ENCODE measurements at regions not wholly inside any gene's neighbourhood (a gene's known extent, or its start where the extent isn't known, plus 50 kb on each side); places are given as distances from the start of the nearest gene placed in this dataset.

DNA sequence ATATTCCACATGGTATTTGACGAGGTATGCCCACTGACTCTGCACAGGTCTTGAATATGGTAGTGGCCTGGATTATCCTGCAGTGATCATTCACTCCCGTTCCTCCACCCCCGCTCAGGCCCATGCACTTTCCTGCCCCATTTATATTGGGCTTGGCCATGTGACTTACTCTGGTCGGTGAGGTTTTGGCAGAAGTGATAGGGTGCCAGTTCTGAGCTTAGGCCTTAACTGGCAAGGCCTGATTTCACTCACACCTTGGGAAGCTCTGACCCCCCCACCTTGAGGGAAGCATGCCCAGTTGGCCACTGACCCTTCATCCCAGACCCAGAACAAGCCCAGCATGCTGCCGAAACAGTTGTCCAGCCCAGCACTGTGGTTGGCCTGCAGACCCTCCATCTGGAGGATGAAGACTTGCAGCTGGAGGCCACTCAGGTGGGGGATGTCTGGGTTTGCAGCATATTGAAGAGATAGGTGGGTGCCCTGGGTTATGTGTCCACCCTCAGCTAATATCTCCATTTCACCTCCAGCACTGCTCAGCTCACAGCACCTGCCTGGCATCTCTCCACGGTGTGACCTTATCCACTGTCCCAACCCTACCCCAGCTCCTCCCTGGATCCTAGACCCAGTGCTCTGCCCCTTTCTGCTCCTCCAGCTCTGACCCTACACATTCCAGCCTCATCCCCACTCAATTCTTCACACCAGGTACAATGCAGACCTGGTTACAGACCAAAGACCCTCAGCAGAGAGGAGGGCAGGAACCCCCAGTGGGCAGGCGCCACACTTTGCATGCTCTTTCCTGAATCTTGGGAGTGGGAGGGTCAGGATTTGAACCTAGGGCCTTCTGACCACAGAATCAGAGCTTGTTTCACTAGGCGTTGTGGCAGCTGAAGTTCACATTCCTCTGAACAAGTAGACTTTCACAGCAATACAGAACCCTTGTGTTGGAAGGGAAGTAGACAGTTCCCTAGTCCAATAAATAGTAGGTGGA lies 138.1 kb upstream of the CHST15 start:
- peaks cover 0 to 11% (median 4%) of the 10 kb centered on the region in 4 donors for H3K4me1 ChIP-seq
- intact Hi-C loops (cut with DNase I), result no loop called here
- 94% methylated on average over 6 of the region's 8 CpGs for whole genome bisulfite sequencing

DNA sequence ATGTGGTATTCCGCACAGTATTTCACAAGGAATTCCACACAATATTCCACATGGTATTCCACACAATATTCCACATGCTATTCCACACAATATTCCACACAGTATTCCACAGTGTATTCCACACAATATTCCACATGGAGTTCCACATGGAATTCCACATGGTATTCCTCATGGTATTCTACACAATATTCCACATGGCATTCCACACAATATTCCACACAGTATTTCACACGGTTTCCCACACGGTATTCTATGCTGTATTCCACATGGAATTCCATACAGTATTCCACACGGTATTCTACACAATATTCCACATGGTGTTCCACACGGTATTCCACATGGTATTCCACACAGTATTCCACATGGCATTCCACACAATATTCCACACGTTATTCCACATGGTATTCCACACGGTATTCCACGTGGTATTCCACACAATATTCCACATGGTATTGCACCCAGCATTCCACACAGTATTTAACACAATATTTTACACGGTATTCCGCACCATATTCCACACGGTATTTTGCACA lies 137.3 kb upstream of the CHST15 start:
- Histone ChIP-seq H3K27ac (replicated peaks in 1 of 4) (no peak overlapping the region), H3K9me3 (no peaks in the 10 kb centered on the region), H3K4me1 (peaks cover 0 to 11% (median 4%) of the 10 kb centered on the region in 4 donors), H3K27me3 (no peaks in the 10 kb centered on the region), H3K4me3 (no peak overlapping the region), H3K36me3 (no peaks in the 10 kb centered on the region)
- WGBS, result 90% methylated on average over 11 of the region's 11 CpGs
- no peak for DNase-seq (ENCODE audit: extremely low spot score)
- TF ChIP-seq POLR2A (IDR thresholded peaks at IDR 0.05; ENCODE audit: low read depth), result no peak
- intact Hi-C loops (cut with DNase I), result no loop called here

More for the DNA sequence above, 138.1 kb upstream of the CHST15 start:
- Histone ChIP-seq H3K36me3 (no peaks in the 10 kb centered on the region), H3K9me3 (no peaks in the 10 kb centered on the region), H3K4me3 (no peak overlapping the region), H3K27ac (replicated peaks in 1 of 4) (no peak overlapping the region), H3K27me3 (no peaks in the 10 kb centered on the region)
- no peak for DNase-seq (ENCODE audit: extremely low spot score)
- TF ChIP-seq POLR2A (IDR thresholded peaks at IDR 0.05; ENCODE audit: low read depth), result no peak
- no peak for TF ChIP-seq CTCF (IDR thresholded peaks at IDR 0.05)
- TF ChIP-seq EP300 (IDR thresholded peaks at IDR 0.05), result no peak
- TF ChIP-seq POLR2AphosphoS5 (IDR thresholded peaks at IDR 0.05), result no peak

DNA sequence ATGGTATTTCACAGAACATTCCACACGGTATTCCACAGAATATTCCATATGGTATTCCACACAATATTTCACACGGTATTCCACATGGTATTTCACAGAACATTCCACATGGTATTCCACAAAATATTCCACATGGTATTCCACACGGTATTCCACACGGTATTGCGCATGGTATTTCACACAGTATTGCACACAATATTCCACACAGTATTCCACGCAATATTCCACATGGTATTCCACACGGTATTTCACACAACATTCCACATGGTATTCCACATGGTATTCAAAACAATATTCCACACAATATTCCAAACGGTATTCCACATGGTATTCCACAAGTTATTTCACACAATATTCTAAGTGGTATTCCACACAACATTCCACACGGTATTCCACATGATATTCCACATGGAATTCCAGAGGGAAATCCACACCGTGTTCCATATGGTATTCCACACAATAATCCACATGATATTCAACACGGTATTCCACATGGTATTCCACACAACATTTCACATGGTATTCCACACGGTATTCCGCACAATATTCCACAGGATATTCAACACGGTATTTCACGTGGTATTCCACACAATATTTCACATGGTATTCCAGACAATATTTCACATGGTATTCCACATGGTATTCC lies 136.7 kb upstream of the CHST15 start:
- H3K36me3 ChIP-seq, result no peaks in the 10 kb centered on the region
- 85% methylated on average over 15 of the region's 15 CpGs for WGBS
- peaks cover 0 to 14% (median 8%) of the 10 kb centered on the region in 4 donors for H3K4me1 ChIP-seq
- DNase-seq (ENCODE audit: extremely low spot score), result no peak
- no peaks in the 10 kb centered on the region for H3K9me3 ChIP-seq
- no peak overlapping the region for H3K4me3 ChIP-seq
- intact Hi-C loops (cut with DNase I), result no loop called here
- H3K27ac ChIP-seq (replicated peaks in 1 of 4), result no peak overlapping the region
- H3K27me3 ChIP-seq, result no peaks in the 10 kb centered on the region
- TF ChIP-seq EP300 (IDR thresholded peaks at IDR 0.05) (no peak), CTCF (IDR thresholded peaks at IDR 0.05) (no peak), POLR2AphosphoS5 (IDR thresholded peaks at IDR 0.05) (no peak), POLR2A (IDR thresholded peaks at IDR 0.05; ENCODE audit: low read depth) (no peak)

GRCh38 chr10:124229201-124229988 lies 136.0 kb upstream of the CHST15 start:
- Histone ChIP-seq H3K27ac (replicated peaks in 1 of 4) (no peak overlapping the region), H3K4me1 (peaks cover 0 to 22% (median 16%) of the 10 kb centered on the region in 4 donors), H3K4me3 (no peak overlapping the region), H3K36me3 (no peaks in the 10 kb centered on the region), H3K27me3 (no peaks in the 10 kb centered on the region), H3K9me3 (no peaks in the 10 kb centered on the region)
- DNase-seq (ENCODE audit: extremely low spot score), result no peak
- intact Hi-C loops (cut with DNase I), result no loop called here
- WGBS, result 87% methylated on average over 19 of the region's 19 CpGs
- TF ChIP-seq EP300 (IDR thresholded peaks at IDR 0.05), result no peak

GRCh38 chr10:124228471-124228870 lies 135.1 kb upstream of the CHST15 start:
- peaks cover 0 to 22% (median 16%) of the 10 kb centered on the region in 4 donors for H3K4me1 ChIP-seq
- WGBS, result 73% methylated on average over 2 of the region's 2 CpGs
- H3K36me3 ChIP-seq, result no peaks in the 10 kb centered on the region
- no peak overlapping the region for H3K27ac ChIP-seq (replicated peaks in 1 of 4)
- no peaks in the 10 kb centered on the region for H3K27me3 ChIP-seq
- intact Hi-C loops (cut with DNase I), result no loop called here
- no peaks in the 10 kb centered on the region for H3K9me3 ChIP-seq
- no peak overlapping the region for H3K4me3 ChIP-seq
- TF ChIP-seq POLR2A (IDR thresholded peaks at IDR 0.05; ENCODE audit: low read depth), result no peak
- TF ChIP-seq CTCF (IDR thresholded peaks at IDR 0.05), result no peak
- no peak for TF ChIP-seq EP300 (IDR thresholded peaks at IDR 0.05)
- TF ChIP-seq POLR2AphosphoS5 (IDR thresholded peaks at IDR 0.05), result no peak
- no peak for DNase-seq (ENCODE audit: extremely low spot score)

Measured in esophagus muscularis mucosa (tissue), 4 donors.